ENCODE measurements at regions not wholly inside any gene's neighbourhood (a gene's known extent, or its start where the extent isn't known, plus 50 kb on each side); places are given as distances from the start of the nearest gene placed in this dataset.

- TF ChIP-seq SIN3A (IDR thresholded peaks at IDR 0.05; ENCODE audit: borderline replicate concordance, insufficient read depth, low read length) (no peak), REST (IDR thresholded peaks at IDR 0.05; ENCODE audit: insufficient read depth in 1 of 2, low read depth in 2 of 2, low read length in 2 of 2) (no peak), TAF1 (IDR thresholded peaks at IDR 0.05; ENCODE audit: borderline replicate concordance, insufficient read depth, low read length) (no peak)
Observed at GRCh38 chr18:23341983-23342382, 111.1 kb upstream of the RIOK3 start.

All from PFSK-1 (cell line).